GM20000 (cell line): ENCODE measurements at regions not wholly inside any gene's neighbourhood (a gene's known extent, or its start where the extent isn't known, plus 50 kb on each side); places are given as distances from the start of the nearest gene placed in this dataset.
A peak's percentile ranks its signal among the peaks of the same experiment; 100 is the strongest.
"Not testable (repeated sequence)": the region's sequence is repeated elsewhere in the genome, so short reads cannot be mapped to it uniquely, and the experiment has no call there.

ENCODE experiments used
- DNase-seq: peaks from one replicate; pipeline ENCODE4 v3.0.0; 2012; ENCODE audit warnings: low spot score
- TF ChIP-seq, protein P1 (sequence below): IDR thresholded peaks from 2 replicates; pipeline ENCODE4 v1.5.1; 2012; ENCODE audit warnings: mild to moderate bottlenecking, control low read depth; ENCODE audit errors: extremely low read depth, missing control alignments

DNA sequence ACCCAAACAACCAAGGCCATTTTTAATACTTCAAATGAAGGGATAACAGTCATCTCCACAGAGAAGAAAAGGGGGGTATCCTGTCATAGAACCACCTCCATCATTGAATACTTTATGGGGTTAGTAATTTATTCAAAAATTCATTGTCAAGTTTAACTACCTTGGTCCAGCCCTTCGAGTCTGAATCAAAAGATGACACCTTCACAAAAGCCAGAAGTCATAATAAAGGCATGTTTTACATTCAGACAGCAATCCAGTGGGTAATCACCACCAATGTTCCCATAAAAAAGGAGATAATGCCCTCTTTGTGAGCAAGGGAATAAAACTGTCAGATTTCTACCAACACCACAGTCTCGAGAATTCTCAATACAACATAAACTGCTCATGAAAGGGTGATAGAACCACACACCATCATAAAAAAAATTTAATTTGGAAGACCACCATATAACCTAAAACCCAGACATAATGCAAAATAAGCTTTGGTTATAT is 145.6 kb upstream of the ZBTB20 start:
- no peak for DNase-seq
- TF ChIP-seq, protein P1, sequence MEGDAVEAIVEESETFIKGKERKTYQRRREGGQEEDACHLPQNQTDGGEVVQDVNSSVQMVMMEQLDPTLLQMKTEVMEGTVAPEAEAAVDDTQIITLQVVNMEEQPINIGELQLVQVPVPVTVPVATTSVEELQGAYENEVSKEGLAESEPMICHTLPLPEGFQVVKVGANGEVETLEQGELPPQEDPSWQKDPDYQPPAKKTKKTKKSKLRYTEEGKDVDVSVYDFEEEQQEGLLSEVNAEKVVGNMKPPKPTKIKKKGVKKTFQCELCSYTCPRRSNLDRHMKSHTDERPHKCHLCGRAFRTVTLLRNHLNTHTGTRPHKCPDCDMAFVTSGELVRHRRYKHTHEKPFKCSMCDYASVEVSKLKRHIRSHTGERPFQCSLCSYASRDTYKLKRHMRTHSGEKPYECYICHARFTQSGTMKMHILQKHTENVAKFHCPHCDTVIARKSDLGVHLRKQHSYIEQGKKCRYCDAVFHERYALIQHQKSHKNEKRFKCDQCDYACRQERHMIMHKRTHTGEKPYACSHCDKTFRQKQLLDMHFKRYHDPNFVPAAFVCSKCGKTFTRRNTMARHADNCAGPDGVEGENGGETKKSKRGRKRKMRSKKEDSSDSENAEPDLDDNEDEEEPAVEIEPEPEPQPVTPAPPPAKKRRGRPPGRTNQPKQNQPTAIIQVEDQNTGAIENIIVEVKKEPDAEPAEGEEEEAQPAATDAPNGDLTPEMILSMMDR = no peak

DNA sequence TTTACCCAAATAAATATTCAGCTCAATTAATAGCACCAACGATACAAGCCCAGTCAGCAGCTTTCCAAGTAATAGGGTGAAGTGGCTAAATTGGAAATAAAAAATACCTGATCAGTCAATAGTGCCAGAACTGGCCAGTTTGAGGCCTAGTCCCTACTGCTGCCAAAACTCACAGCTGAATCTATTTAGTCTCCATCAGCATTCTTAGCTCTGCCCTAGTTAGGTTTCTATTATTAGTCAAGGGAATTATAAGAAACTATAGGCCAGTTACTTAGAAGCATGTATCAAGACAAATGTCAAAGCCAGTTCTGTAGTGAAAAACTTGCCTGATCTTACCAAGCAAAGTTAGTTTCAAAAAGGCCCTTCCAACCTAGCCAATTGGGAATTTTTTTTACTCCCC is 146.2 kb upstream of the ZBTB20 start:
- TF ChIP-seq, protein P1 = no peak
- DNase-seq = no peak

DNA sequence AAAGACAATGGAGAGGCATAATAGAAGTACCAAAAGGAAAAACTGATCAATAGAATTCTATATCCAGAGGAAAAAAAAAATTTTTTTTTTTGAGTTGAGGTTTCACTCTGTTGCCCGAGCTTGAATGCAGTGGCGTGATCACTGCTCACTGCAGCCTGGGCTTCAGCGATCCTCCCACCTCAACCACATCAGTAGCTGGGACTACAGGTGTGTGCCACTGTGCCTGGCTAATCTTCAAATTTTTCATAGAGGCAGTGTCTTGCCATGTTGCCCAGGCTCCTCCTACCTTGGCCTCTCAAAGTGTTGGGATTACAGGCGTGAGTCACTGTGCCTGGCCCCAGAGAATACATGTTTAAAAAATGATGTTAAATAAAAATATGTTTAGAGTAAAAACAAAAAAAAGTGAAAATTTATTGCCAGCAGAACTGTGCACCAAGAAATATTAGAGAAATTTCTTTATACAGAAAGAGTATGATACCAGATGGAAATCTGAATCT is 154.3 kb upstream of the ZBTB20 start:
- TF ChIP-seq, protein P1 = no peak
- no peak for DNase-seq

DNA sequence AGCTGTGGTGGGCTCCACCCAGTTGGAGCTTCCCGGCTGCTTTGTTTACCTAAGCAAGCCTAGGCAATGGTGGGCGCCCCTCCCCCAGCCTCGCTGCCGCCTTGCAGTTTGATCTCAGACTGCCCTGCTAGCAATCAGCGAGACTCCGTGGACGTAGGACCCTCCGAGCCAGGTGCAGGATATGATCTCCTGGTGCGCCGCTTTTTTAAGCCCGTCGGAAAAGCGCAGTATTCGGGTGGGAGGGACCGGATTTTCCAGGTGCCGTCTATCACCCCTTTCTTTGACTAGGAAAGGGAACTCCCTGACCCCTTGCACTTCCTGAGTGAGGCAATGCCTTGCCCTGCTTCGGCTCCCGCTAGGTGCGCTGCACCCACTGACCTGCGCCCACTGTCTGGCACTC is 170.9 kb upstream of the ZBTB20 start:
- not testable (repeated sequence) for DNase-seq

DNA sequence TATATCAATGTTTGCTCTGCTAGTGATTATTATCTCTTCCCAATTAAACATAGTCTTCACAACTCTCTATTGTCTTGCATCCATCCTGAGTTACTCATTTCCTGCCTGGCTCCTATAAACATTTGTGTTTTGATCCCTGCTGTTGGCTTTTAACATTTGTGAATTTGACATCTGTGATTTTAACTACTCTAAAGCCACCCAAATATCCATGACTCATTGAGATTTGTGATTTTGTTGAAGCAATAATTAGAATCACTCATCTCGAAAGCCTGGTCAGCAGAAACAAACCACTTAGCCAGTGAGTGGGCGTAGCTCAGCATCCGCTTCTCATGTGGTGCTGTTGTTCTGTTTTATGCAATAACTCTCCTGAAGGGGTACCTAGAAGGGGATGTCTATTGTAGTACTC is 174.3 kb upstream of the ZBTB20 start:
- DNase-seq = peak; percentile 9
- TF ChIP-seq, protein P1 = no peak

DNA sequence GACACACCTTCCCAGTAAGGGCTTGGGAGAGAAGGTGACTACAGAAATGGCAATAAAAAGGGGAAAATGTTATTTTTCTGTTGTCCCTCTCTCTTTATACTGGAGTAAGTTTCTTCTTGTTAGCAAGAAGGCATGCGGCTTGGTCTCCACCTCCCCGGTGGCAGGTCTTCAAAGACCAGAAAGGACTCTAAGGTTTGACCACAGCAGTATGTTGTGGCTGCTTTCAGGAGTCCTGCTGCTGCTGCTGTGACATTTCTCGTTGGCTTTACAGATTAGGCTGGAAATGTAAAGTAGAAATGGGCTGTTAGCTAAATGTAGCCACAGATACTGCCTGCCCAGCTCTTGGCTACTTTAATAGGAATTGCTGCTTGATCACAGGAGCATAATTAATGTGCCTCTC is 175.8 kb upstream of the ZBTB20 start:
- TF ChIP-seq, protein P1 = no peak
- no peak for DNase-seq

DNA sequence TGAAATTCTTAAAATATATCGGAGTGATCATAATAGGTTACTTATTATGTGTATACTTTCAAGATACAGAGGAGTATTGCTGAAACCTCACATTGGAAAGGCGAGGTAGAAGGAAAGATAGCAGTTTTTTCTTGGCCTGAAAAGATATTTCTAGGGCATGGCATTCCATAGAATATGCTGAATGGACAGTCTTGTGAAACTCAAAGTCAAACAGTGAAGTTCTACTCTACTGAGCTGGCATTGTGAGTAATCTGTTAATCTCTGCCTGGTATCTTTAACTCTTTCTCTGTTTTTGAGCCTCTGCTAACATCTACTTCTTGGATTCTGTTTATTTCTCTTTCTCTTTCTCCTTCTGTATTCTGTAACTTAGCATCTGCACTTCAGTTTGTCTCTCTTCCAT is 176.3 kb upstream of the ZBTB20 start:
- TF ChIP-seq, protein P1 = no peak
- no peak for DNase-seq

DNA sequence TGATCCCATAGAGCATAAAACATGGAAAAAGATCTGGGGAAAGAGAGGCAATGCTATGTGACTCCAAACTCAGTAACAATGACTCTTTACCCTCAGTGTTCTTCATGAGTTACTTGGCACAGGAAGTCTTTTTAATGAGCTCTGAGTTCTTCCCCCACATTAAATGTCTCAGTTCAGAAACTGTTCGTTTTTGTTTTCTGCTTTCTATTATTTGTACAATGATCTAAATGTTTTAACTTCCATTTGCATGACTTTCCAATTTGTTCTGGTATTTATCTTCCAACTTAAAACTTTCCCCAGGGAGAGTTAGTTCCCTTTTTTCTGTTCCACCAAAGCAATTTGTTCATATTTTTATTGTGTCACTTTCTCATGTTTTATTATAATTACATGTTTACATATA is 177.0 kb upstream of the ZBTB20 start:
- DNase-seq = no peak
- TF ChIP-seq, protein P1 = no peak
